GM12892 (cell line): ENCODE measurements at regions not wholly inside any gene's neighbourhood (a gene's known extent, or its start where the extent isn't known, plus 50 kb on each side); places are given as distances from the start of the nearest gene placed in this dataset.

Experiments
- DNase-seq: peaks from one replicate; pipeline ENCODE4 v3.0.0; 2011; ENCODE audit not compliant: insufficient read length
- FAIRE-seq: peaks from 2 replicates; lab custom pipeline; 2011; peaks lifted over from hg19 to GRCh38; lab: Jason Lieb, UNC
- POLR2A ChIP-seq: IDR thresholded peaks from 2 replicates; pipeline ENCODE4 v1.6.1; 2011; ENCODE audit warnings: low read depth, low read length, control low read depth
- POLR2AphosphoS5 ChIP-seq: IDR thresholded peaks from 2 replicates; pipeline ENCODE4 v1.6.1; 2011; ENCODE audit warnings: low read depth, low read length, control low read depth
- TAF1 ChIP-seq: IDR thresholded peaks from 2 replicates; pipeline ENCODE4 v1.6.1; 2011; ENCODE audit warnings: low read depth, mild to moderate bottlenecking, control low read depth, low read length, borderline replicate concordance

DNA sequence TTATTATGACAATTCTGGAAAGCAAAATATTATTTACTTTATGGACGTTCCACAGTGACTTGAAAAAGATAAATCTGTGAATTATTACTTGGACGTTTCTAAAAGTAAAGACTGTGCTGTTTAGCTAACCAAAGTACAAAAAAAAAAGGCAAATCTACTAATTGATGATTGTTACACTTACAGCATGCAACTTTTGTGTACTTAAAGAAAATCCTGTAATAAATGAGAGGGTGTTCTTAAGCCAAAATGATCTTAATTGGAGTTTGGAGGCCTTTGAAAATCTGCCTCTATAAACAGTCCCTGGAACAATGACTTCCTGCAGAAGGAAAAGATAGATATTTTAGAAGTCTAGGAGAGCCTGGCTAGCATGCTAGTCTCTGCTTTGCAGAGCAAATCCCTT is 434.0 kb upstream of the SYT1 start:
- no peak for DNase-seq
- TF ChIP-seq TAF1: no peak
- TF ChIP-seq POLR2A: no peak
- TF ChIP-seq POLR2AphosphoS5: no peak
- FAIRE-seq: no peak

DNA sequence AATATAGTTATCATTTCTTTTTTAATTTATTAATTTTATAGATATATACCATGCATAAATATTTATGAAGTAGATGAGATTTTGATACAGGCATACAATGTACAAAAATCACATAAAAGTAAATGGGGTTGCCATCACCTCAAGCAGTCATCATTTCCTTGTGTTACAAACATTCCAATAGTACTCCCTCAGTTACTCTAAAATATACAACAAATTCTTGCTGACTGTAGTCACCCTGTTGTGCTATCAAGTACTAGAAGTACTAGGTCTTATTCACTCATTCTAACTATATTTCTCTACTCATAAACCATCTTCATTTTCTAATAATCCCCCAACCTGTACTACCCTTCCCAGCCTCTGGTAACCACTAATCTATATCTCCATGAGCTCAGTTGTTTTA is 432.6 kb upstream of the SYT1 start:
- TF ChIP-seq TAF1 (no peak), POLR2AphosphoS5 (no peak), POLR2A (no peak)
- DNase-seq (no peak), FAIRE-seq (no peak)

DNA sequence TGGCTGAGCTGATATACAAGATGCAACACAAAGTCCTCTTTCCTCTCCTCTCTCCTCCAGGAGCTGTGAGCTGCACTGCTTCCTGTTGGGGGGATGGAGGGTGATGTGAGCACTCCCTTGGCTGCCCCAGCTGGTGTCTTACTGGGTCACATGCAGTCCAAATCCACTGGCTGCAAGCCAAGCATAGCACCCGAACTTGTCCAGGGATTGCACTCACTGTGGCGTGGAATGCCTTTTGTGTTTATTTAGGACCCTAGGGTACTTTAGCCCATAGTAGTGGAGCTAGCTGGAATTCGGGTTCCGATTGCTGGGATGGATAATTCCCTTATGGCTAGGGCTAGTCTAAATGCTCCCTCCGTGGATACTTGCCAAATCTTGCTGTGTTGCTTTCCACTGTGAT is 424.9 kb upstream of the SYT1 start:
- DNase-seq (no peak), FAIRE-seq (no peak)
- TF ChIP-seq POLR2A (no peak), TAF1 (no peak), POLR2AphosphoS5 (no peak)

DNA sequence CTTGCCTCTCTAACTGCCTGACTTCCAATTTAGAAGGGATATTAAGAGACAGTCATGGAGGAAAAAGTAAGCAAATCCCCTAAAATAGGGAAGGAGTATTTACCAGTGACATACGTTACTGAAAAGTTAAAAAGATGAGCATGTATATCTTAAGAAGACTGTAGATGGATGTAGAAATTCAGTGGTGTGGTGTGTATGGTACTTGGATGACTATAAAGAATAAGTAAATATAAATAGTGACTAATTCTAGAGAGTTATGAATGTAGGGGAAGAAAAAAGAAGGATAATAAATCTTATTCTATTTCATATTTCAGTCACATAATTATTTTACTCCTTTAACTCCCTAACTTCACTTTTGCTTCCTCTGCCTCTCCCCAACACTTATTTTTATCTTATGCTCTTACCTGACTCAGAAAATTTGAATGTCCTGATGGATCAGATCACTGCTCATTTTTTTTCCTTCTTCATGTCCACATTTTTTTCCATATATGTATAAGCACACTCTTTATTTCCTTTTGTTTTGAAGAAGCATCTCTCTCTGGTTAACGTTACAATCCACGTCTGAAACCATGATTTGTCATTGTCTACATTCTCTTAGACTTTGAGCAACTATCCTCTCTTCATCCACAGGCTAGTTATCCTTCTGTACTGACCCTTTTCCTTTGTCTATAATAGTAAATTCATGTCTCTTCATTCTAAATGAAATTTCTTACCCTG is 422.7 kb upstream of the SYT1 start:
- TF ChIP-seq POLR2A: no peak
- no peak for FAIRE-seq
- DNase-seq: no peak

DNA sequence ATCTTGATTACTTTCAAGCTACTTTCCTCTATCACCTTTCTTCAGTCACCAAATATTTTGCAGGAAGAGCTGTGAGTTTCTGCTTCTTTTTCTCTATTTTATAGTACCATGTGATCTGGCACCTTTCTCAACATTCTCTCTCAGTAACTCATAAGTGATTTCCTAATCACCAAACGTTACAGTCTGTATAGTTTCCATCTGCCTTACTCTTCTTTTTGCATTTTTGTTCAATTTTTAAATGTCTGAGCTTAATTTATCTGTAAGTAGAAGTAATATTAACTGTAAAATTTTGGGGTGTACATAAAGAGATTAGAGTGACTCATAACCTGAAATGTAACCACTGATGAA is 422.1 kb upstream of the SYT1 start:
- DNase-seq (no peak), FAIRE-seq (no peak)

DNA sequence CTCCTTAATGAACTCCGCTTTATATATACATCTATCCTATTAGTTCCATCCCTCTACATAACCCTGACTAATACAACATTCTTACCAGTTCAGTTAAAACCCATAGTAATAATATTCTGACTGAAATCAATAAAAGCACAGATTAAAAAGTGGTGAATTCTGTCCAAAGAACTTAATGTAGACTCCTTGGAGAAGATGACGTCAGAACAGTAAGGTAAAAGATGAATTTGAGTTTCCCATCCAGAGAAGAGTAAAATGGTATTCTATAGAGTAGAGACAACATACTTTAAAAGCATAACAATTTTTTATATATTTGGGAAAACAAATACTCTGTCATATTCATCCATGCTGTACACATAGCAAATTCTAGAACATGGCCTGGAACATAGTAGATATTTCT is 418.0 kb upstream of the SYT1 start:
- no peak for TF ChIP-seq POLR2AphosphoS5
- DNase-seq (no peak), FAIRE-seq (no peak)

More for the DNA sequence above, 422.1 kb upstream of the SYT1 start:
- TF ChIP-seq POLR2A (no peak), POLR2AphosphoS5 (no peak), TAF1 (no peak)

DNA sequence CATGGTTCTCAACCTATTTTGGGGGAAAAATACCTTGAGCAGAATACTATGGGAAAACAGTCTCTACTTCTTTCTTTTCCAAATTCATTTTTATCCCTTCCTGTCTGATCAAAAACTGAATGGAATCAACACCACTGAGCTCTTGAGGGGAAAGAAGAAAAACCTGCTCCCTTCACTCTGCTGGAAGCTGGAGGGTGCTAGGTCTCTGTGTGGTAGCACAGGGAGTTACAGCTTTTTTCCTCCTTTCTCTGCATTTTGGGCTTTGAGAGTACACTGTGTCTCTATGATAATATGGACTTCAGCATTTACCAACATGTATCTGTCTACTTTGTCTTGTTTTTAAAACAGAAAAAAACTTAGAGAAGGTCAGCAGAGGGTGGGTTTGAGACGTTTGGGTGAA is 417.2 kb upstream of the SYT1 start:
- no peak for FAIRE-seq
- DNase-seq: no peak
- TF ChIP-seq POLR2AphosphoS5 (no peak), POLR2A (no peak), TAF1 (no peak)

DNA sequence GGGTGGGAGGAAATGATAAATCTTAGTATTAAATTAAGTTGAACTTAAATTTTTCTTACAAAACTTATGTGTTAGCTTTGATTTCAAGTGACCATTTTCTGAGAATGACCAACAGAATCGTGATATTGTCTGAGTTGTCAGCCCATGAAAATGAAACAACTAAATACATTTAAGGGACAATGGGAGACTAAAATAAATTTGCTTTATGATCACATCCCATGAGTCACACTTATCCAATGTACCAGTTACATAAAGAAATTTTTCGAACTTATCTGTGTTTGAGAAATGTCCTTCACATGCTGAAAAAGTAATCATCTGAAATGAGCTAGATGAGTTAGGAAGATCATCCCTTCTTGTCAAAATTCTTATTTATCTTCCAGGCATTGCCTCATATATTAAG is 415.9 kb upstream of the SYT1 start:
- no peak for TF ChIP-seq POLR2AphosphoS5
- no peak for TF ChIP-seq POLR2A
- TF ChIP-seq TAF1: no peak
- FAIRE-seq (no peak), DNase-seq (no peak)

DNA sequence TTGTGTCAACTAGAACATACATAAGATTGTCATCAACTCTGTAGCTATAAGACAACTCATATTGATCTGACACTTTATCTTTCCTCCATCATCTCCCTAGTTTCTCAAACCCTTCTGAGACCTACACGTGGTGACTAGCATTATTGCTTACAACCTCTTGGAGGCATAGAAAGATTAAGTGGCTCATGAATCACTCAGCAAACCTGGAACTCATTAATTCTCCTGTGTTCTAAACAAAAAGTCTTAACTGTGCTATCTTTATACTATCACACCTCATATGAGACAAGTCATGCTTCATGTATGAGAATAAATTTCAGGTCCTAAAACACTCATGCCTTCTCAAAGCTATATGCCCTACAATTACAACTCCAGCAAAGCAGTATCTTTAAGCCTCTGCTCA is 408.6 kb upstream of the SYT1 start:
- FAIRE-seq (peak; percentile 17), DNase-seq (no peak)
- TF ChIP-seq TAF1 (no peak), POLR2A (no peak), POLR2AphosphoS5 (no peak)

DNA sequence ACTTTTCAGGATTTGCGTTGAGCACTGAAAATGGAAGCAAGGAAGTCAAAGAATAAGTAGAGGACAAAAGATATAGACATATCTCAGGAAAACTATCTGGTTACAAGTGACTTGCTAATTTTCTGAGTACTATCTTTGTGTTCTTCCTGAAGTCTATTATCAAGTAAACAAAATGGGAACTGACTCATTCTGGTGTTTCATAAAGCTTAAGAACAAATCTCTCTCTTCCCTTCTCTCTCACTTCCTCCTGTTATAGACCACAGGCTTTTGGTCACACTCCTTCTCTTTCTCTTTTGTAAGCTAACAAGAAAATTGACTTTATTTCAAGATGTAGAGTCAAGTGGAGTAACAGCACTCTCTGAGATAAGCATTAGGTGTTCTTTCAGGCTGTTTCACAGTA is 406.6 kb upstream of the SYT1 start:
- TF ChIP-seq TAF1 (no peak), POLR2AphosphoS5 (no peak), POLR2A (no peak)
- DNase-seq: no peak
- FAIRE-seq: no peak

DNA sequence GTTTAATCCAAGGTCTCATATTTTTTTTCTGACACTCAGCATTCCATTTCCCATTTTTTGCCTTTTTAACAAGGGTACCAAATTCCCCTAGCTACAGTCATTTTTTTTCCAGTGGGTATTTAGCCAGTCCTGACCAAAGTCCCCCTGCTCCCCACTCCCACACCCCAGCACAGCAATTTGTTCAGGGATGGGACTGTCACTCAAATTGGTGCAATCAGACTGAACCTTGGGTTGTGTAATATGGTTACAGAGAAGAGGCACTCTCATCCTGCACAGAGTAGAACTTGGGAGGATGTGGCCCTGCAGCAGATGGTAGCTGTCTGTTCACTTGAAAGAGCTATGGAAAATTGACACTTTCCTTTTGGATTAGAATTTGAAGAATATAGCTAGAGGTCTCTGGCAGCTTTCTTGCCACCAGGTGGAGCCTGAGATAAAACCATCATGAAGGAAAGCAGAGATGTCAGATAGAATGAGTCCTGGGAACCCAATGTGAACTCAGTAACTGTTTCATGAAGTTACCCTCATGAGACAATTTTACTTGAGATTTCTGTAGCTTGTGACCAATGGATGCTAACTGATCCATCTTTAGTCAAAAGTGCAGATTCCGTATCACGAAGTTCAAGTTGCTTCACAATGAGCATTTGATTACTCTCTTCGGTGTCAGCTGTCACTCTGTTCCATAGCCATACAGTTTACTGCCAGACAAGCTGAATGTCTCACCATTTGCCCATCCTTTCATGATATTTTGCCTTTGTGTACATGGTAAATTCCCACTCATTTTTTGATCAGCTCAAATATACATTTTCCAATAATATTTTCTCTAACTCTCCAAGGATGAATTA is 394.0 kb upstream of the SYT1 start:
- FAIRE-seq (no peak), DNase-seq (no peak)
- no peak for TF ChIP-seq POLR2AphosphoS5
- TF ChIP-seq POLR2A: no peak
- TF ChIP-seq TAF1: no peak

DNA sequence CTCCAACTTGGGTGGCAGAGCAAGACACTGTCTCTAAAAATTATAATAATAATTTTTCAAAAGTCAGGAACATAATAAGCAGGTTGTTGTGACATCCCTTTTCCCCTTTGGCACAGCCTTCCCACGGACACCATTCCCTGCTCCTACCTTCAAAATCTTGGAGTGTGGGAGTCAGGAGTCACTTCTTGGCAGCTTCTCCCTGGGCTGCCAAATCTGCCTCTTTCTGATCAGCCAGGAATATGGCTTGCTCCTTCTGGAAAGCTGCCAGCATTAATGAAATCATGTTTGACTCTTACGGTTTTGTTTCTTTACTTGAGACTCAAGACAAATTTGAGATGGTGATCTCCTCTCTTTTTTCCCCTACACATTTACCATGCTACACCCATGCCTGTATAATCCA is 391.4 kb upstream of the SYT1 start:
- no peak for DNase-seq

More for the DNA sequence above, 391.4 kb upstream of the SYT1 start:
- no peak for FAIRE-seq
- TF ChIP-seq TAF1 (no peak), POLR2A (no peak)
